Urothelium cell line (cell line): ENCODE measurements at regions not wholly inside any gene's neighbourhood (a gene's known extent, or its start where the extent isn't known, plus 50 kb on each side); places are given as distances from the start of the nearest gene placed in this dataset.
"Not testable (repeated sequence)": the region's sequence is repeated elsewhere in the genome, so short reads cannot be mapped to it uniquely, and the experiment has no call there.

Source experiments
- DNase-seq: peaks from one replicate; pipeline ENCODE4 v3.0.0; 2011; ENCODE audit warnings: low spot score, mixed read lengths
- FAIRE-seq: peaks from 2 replicates; lab custom pipeline; 2011; peaks lifted over from hg19 to GRCh38; lab: Jason Lieb, UNC

DNA sequence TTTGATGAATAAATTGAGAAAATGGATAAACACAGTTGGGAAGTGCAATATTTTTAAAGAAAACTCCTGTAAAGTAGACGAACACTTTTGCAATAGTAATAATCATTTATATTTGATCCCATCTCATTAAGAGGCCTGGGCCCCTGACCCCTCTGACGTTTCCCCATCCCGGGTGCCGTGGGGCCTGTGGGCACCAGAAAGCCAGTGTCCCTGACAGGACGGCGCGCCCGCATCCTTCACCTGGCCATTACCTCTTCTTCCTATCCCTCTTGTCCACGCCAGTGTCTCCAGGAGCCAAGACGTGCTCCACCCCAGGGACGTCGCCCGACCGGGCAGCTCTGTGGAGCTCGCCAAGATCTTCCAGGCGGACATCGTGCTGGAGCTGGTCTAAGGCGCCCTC is 147.4 kb downstream of the USP22 start:
- FAIRE-seq, DNase-seq: not testable (repeated sequence)

DNA sequence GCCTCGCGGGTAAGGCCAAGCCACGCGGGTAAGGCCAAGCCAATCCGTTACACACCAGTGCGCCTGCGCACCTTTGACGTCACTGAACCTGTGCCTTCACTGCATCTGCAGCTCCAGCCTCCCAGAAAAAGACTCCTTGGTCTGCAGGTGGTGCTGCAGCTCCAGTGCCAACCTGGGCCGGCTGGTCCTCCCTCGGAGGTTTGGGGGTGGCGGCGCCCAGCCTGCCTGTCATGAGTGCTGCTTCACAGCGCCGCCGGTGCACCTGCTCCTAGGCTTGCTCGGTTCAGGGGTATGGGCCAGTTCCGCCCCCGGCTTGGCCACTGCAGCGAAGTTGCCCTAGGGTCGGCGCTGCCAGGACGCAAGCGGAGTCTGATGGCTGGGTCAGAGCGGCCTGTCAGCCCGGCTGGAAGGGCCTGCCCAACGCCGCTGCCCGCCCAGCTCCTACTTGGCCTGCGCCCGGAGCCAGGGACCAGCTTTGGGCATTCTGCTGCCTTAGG is 146.6 kb downstream of the USP22 start:
- DNase-seq (no peak), FAIRE-seq (no peak)

GRCh38 chr17:20898726-20899125 is 144.1 kb downstream of the USP22 start:
- FAIRE-seq, DNase-seq: not testable (repeated sequence)

- not testable (repeated sequence) for DNase-seq, FAIRE-seq
Measured at GRCh38 chr17:20902496-20902895, 140.3 kb downstream of the USP22 start.

- FAIRE-seq, DNase-seq: not testable (repeated sequence)
Measured at GRCh38 chr17:20903549-20903948, 139.3 kb downstream of the USP22 start.

DNA sequence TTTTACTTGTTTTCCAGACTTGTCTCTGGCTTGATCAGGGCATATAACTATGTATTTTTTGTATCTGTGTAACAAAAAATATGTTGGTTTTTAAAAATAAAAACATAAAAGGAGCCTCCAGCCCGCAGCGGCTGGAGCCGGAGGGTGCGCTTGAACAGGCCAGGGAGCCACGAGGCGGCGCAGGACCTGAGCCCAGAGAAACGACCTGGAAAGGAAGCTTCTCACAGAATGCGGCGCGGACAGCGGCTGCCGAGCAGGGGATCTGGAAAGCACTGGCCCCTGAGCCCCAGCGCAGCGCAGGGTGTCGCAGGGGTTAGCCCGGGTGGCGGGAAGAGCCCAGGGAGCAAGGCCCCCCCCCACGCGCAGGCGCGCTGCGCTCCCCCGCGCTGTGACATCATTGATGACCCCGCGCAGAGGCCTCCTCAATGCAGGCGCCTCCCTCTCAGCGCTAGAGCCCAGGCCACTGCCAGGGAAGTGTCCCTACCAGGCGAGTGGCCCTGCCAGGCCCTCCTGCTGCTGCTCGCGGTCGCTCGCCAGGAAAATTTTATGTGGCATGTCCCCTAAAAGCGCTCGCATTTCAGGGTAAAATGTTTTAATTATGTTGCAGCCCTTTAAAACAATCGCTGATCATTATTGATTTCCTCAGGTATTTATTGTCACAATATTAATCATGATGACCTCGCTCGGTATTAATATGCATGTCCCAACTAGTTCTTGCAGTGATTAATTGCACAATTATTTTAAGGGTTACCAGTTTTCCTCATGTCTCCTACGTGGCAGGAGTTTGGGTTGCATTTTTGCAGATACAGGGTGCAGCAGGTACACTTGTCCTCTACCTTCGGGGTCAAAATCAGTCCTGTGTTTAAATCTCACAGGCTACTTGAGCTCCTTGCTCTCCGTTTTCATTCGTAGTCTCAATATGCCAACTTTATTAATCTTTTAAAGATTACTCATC is 134.2 kb downstream of the USP22 start:
- DNase-seq: peak; percentile 70
- FAIRE-seq: no peak

DNA sequence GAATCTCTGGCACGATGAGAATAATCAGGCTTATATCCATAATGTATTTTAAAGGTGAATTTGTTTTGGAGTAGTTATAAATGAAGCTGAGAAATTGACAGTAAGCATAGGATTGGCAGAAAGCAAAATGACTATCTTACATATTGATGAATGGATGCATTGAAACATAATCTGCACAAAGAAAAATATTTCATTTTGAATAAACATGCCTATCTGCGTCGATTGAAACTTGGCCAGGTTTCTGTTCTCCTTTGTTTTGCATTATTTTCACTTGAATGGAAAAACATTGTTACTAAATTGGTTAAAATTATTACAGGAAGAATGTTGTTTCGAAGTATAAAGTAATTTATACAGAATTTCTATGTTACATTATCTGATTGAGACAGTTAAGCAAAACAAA is 128.2 kb downstream of the USP22 start:
- DNase-seq (no peak), FAIRE-seq (no peak)

DNA sequence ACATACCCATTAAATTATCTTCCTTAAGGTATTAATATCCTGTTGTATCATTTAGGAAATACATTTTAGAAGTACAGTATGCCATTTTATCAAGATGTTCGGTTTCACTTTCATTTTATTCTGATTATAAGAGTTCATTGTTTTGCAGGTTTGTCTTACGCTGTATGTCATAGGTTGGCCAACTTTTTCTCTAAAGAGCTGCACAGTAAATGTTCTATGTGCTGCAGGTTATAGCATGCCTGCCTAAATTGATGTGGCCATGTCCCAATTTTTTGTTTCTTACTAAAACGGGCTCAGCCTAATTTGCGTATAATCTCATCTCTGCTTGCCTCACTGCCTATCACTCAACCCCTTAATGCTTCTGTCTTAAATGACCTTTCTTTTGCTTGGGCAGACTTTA is 126.4 kb downstream of the USP22 start:
- DNase-seq (no peak), FAIRE-seq (no peak)

DNA sequence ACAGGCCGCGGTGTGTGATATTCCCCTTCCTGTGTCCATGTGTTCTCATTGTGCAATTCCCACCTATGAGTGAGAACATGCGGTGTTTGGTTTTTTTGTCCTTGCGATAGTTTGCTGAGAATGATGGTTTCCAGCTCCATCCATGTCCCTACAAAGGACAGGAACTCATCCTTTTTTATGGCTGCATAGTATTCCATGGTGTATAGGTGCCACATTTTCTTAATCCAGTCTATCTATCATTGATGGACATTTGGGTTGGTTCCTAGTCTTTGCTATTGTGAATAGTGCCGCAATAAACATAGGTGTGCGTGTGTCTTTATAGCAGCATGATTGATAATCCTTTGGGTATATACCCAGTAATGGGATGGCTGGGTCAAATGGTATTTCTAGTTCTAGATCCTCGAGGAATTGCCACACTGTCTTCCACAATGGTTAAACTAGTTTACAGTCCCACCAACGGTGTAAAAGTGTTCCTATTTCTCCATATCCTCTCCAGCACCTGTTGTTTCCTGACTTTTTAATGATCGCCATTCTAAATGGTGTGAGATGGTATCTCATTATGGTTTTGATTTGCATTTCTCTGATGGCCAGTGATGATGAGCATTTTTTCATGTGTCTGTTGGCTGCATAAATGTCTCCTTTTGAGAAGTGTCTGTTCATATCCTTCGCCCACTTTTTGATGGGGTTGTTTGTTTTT is 125.1 kb downstream of the USP22 start:
- not testable (repeated sequence) for FAIRE-seq, DNase-seq

DNA sequence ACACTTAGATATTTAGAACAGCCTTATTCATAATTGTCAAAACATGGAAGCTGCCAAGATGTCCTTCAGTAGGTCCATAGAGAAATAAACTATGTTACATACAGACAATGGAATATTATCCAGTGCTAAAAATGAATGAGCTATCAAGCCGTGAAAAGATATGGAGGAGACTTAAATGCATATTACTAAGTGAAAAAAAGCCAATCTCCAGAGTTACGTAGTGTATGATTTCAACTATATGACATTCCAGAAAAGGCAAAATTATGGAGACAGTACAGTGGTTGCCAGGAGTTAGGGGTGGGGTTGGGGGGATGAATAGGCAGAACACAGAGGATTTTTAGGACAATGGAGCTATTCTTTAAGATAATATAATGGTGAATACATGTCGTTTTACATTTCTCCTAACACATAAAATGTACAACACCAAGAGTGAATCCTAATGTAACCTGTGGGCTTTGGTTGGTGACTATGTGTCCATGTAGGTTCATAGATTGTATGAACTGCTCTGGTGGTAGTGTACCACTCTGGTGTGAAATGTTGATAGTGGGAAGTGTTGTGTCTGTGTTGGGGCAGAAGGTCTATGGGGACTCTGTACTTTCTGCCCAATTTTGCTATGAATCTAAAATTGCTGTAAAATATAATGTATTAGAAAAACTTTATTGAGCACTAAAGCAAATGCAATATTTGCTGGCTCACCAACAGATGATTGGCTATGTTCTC is 122.6 kb downstream of the USP22 start:
- FAIRE-seq (no peak), DNase-seq (no peak)

DNA sequence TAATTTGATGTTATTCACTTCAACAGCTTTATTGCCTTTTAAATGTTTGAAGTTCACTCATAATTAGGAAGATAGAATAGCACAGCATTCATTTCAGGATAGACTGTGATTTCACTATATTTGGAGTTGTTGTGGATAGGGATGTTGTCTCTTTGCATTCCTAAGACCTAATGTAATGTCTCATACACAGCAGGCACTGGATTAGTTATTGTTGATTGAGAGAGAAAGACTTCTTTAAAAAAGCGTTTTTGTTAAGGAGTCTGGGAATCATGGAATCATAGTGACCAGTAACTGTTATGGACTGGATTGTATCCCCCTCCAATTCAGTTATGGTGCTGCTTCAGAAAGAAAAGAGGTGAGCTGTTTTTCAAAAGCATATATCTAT is 122.0 kb downstream of the USP22 start:
- peak; percentile 20 for DNase-seq

DNA sequence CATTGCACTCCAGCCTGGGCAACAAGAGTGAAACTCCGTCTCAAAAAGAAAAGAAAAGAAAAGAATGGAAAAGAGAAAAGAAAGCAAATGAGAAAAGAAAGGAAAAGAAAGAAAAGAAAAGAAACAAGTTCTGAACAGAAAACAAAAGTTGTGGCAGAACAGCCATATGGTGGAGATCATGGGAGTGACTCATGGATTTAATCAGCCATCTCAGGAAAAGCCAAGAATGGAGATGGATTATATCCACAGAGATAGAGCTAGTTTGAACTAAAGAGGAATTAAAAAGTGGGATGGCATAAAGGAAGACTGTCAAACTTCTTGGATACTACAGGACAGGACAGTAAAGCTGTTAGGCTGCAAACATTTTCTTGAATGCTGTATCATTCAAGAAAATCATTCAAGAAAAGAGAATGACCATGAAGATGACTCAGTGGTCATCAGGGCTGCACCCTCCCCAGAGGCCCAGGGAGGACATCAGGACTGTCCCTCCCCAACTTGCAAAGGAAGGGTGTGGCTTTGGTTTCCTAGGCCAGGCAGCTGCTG is 120.6 kb downstream of the USP22 start:
- FAIRE-seq: no peak

More for the DNA sequence above, 122.0 kb downstream of the USP22 start:
- FAIRE-seq: no peak

DNA sequence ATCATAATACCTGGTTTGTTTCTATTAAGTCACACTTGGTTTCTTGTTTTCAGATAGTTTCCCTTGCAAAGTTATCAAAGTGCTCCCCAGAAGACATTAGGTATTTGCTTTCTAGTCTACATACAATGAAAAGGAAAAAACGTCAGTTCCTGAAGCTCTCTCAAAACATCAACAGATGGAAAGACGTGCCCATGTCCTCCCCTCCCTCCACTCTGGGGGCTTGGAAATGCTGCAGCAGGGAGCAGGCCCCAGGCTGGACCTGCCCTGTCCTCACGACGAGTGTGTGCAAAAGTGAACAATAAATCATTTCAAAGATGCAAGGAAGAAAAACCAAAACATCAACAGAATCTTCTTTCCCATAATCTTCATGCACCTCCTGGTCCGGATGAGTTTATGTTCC is 118.5 kb downstream of the USP22 start:
- FAIRE-seq (no peak), DNase-seq (no peak)

More for the DNA sequence above, 120.6 kb downstream of the USP22 start:
- no peak for DNase-seq

- no peak for DNase-seq
- no peak for FAIRE-seq
Measured at GRCh38 chr17:20925091-20925490, 117.7 kb downstream of the USP22 start.

DNA sequence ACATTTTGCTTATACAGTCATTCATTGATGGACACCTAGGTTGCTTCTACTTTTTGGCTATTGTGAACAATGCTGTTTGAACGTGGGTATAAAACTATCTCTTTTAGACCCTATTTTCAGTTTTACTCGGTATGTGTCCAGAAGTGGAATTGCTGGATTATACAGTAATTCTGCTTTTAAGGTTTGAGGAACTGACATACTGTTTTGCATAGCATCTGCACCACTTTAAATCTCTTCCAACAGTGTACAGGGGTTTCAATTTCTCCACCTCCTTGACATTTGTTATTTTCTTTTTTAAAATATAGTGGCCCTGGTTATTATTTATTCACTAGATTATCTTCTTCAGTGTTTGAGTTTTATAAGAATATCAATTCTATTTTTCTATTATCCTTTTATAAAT is 116.9 kb downstream of the USP22 start:
- FAIRE-seq: no peak

DNA sequence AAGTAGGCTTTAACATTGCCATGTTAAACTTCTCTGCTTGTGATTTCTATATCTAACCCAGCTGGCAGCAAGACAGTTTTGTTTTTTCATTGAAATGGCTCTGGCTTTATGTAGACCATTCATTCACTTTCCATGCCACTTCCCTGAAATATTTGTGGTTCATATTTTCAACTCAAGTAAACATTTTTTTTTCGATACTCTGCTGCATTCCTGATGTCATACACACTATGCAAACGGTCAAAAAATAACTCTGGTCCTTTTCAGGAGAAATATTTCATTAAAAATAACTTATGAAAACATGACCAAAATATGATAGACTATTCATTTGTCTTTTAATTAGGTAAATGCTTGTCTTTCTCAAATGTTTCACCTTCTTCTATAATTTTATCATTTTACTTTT is 116.3 kb downstream of the USP22 start:
- DNase-seq: no peak
- no peak for FAIRE-seq

More for the DNA sequence above, 116.9 kb downstream of the USP22 start:
- DNase-seq: no peak

- DNase-seq (no peak), FAIRE-seq (no peak)
Measured at GRCh38 chr17:20927308-20927977, 115.4 kb downstream of the USP22 start.

DNA sequence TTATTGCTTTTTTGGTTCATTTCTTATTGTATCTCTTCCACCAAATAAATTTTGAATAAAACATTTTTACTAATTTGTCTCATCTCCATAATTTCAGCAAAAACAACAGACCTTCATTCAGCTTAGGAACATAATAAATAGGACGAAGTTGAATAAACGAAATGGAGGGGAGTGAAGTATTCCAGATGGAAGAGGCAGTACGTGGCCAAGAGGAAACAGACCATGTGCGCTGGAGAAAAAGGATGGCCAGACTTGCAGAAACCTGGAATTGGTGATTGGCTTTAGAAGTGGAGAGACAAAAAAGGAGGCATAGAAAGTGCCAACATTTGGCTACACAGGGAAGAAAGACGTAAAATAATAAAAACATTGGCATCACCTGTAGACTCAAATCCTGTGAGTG is 113.5 kb downstream of the USP22 start:
- DNase-seq: no peak
- no peak for FAIRE-seq

DNA sequence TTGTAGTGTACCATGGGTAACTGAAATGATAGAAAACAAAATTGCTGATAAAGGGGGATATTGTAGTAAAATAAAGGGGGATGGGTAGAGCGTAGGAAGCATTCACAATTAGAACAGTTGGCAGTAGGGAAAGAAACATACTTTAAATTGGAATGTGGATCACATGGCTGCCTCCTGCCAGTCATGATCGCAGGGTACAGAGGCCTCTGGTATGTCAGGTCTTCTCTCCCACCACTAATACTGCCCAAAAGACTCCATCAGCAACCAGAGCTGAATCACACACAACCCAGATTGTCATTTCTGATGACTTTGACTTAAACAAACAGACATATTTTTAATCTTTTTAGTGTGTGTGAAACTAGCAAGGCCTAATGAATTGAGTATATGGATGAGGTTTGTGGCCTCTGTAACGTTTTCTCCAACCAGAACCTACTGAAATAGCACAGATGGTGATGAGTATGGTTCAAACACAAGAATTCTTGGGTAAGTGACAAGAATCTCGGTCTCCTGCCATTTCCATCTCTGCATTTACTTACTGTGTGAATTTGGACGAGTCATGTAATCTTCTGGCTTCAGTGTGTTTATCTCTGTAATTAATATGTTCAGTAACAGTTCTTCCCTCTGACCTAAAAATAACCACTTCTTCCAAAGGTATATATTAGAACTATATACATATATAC is 112.6 kb downstream of the USP22 start:
- DNase-seq (no peak), FAIRE-seq (no peak)

- DNase-seq, FAIRE-seq: not testable (repeated sequence)
Measured at GRCh38 chr17:20933040-20933439, 109.8 kb downstream of the USP22 start.
